ENCODE measurements at regions not wholly inside any gene's neighbourhood (a gene's known extent, or its start where the extent isn't known, plus 50 kb on each side); places are given as distances from the start of the nearest gene placed in this dataset.
A peak's percentile ranks its signal among the peaks of the same experiment; 100 is the strongest.

DNA sequence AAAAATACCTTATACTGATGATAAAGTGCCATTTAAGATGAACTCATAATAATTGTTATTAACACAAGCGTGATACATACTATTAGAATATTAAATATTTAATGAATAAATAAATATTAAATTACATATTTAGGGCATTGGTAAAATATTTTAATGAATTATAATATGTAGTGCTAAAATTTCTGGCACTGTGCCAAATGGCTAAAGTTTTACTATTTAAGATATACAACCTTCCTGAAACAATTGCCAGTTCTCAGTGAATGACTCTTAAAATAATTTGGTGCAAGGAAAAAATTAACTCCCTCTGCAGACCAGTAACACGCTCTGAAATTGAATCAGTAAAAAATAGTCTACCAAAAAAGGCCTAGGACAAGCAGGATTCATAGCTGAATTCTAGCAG lies 428.9 kb upstream of the ATXN7L3B start:
- no peaks in the 10 kb centered on the region for H3K27me3 ChIP-seq
- no peaks in the 10 kb centered on the region for H3K9me3 ChIP-seq
- no peaks in the 10 kb centered on the region for H3K4me1 ChIP-seq
- H3K27ac ChIP-seq, result no peak overlapping the region
- intact Hi-C loops (cut with DNase I), result no loop called here
- DNase-seq (no peak), ATAC-seq (no peak)
- H3K36me3 ChIP-seq, result no peaks in the 10 kb centered on the region
- no peak for TF ChIP-seq CTCF (IDR thresholded peaks at IDR 0.05)
- H3K4me3 ChIP-seq, result no peak overlapping the region

GRCh38 chr12:74111688-74112360 lies 425.8 kb upstream of the ATXN7L3B start:
- Histone ChIP-seq H3K27me3 (no peaks in the 10 kb centered on the region), H3K4me3 (no peak overlapping the region), H3K4me1 (no peaks in the 10 kb centered on the region), H3K27ac (no peak overlapping the region), H3K9me3 (no peaks in the 10 kb centered on the region), H3K36me3 (no peaks in the 10 kb centered on the region)
- intact Hi-C loops (cut with DNase I), result no loop called here
- no peak for TF ChIP-seq CTCF (IDR thresholded peaks at IDR 0.05)
- DNase-seq (no peak), ATAC-seq (peak; percentile 46)

- TF ChIP-seq CTCF (IDR thresholded peaks at IDR 0.05), result no peak
- intact Hi-C loops (cut with DNase I), result no loop called here
- Histone ChIP-seq H3K27ac (no peak overlapping the region), H3K4me3 (no peak overlapping the region), H3K27me3 (no peaks in the 10 kb centered on the region), H3K9me3 (no peaks in the 10 kb centered on the region), H3K36me3 (no peaks in the 10 kb centered on the region), H3K4me1 (no peaks in the 10 kb centered on the region)
- ATAC-seq, result no peak
- no peak for DNase-seq
These were observed 417.7 kb upstream of the ATXN7L3B start for GRCh38 chr12:74119811-74120362.

GRCh38 chr12:74120644-74121043 lies 417.0 kb upstream of the ATXN7L3B start:
- Histone ChIP-seq H3K9me3 (no peaks in the 10 kb centered on the region), H3K27ac (no peak overlapping the region), H3K4me3 (no peak overlapping the region), H3K27me3 (no peaks in the 10 kb centered on the region), H3K36me3 (no peaks in the 10 kb centered on the region), H3K4me1 (no peaks in the 10 kb centered on the region)
- no peak for DNase-seq
- TF ChIP-seq CTCF (IDR thresholded peaks at IDR 0.05), result no peak
- intact Hi-C loops (cut with DNase I), result no loop called here
- ATAC-seq, result no peak

DNA sequence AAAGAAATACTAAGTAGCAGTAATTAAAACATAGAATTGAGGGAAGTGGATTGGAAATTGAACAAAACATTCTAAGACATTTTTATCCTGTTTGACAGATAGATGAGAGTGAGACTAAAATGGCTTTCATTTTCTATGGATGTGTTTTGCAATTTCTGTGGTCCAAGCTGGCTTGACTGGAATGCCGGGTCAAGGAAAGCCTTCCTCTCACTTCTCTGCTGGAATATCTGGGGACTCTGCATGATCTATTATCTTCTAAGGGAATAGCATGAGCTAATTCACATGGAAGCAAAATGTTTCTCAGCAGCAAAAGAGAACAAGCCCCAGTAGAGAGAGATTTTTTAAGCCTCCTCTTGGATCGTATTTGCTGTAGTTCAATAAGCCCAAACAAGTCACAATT lies 407.9 kb upstream of the ATXN7L3B start:
- Histone ChIP-seq H3K27me3 (no peaks in the 10 kb centered on the region), H3K27ac (no peak overlapping the region), H3K36me3 (no peaks in the 10 kb centered on the region), H3K9me3 (peaks cover 0 to 5% of the 10 kb centered on the region in 2 donors), H3K4me1 (no peaks in the 10 kb centered on the region), H3K4me3 (no peak overlapping the region)
- no peak for TF ChIP-seq CTCF (IDR thresholded peaks at IDR 0.05)
- intact Hi-C loops (cut with DNase I), result no loop called here
- ATAC-seq (no peak), DNase-seq (no peak)
